NOMO-1 treated with dmso at 0.1 percent for 144 hours (cell line): ENCODE measurements at regions not wholly inside any gene's neighbourhood (a gene's known extent, or its start where the extent isn't known, plus 50 kb on each side); places are given as distances from the start of the nearest gene placed in this dataset.

ENCODE experiments used
- DNase-seq: peaks from one replicate; lab custom pipeline; 2025; ENCODE audit not compliant: unreplicated experiment; lab: John Stamatoyannopoulos, UW

- DNase-seq = peak; percentile 55
Observed at GRCh38 chr15:66832664-66833063, 130.6 kb downstream of the SMAD6 start.

- DNase-seq = no peak
Observed at GRCh38 chr15:66833371-66833770, 131.3 kb downstream of the SMAD6 start.

- no peak for DNase-seq
Observed at GRCh38 chr15:66833803-66834202, 131.8 kb downstream of the SMAD6 start.

DNA sequence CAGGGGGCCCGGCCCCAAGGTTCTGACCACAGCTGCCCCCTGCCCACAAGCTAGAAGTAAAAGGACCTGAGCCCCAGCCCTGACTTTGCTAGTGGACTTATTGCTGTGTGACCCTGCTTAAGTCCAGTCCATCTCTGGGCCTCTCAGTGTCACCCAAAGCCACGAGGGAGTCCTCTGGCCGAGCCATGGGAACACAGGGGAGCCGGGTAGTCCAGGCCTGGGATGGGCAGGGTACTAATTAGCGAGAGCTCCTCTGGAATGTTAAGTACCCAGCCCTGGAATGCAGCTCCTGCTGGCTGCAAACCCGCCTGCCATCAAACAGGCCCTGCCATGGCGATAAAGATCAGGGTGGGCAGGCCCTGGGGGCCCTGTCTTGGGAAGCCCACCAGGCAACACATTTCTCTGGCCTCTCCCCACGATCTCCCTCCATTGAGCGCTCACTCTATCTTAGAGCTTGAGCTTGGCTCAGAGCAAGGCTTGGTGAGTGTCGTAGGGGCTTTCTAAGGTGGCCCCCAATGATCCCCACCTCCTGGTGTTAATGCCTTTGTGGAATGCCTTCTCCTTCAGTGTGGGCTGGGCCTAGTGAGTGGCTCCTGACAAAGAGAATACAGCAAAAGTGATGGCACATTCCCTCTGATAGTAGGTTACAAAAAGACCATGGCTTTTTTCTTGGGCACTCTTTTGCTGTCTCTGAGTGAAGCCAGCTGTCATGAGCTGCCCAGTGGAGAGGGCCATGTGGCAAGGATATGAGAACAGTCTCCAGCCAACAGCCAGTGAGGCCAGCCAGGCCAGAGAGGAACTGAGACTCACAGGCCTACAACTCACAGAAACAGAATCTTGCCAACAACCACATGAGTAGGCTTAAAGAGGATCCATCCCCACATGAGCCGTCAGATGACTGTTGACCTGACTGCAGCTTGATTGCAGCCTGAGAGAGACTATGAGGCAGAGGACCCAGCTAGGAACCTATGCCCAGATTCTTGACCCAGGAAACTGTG, 133.1 kb downstream of the SMAD6 start:
- DNase-seq = peak; percentile 35

- DNase-seq = no peak
Observed at GRCh38 chr15:66836231-66837030, 134.4 kb downstream of the SMAD6 start.

DNA sequence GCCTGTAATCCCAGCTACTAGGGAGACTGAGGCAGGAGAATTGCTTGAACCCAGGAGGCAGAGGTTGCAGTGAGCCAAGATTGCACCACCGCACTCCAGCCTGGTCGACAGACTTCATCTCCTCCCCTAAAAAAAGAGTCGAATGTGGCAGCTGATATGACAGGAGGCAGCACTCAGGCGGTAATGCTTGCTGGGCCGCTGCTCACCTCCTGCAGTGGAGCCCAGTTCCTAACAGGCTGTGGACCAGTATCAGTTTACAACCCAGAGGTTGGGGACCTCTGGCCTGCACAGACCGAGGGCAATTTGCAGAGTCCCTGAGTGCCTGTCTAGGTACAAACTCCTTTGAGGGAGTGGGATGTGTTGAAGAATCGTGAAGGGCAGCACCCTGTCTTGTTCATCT, 136.2 kb downstream of the SMAD6 start:
- DNase-seq = no peak

DNA sequence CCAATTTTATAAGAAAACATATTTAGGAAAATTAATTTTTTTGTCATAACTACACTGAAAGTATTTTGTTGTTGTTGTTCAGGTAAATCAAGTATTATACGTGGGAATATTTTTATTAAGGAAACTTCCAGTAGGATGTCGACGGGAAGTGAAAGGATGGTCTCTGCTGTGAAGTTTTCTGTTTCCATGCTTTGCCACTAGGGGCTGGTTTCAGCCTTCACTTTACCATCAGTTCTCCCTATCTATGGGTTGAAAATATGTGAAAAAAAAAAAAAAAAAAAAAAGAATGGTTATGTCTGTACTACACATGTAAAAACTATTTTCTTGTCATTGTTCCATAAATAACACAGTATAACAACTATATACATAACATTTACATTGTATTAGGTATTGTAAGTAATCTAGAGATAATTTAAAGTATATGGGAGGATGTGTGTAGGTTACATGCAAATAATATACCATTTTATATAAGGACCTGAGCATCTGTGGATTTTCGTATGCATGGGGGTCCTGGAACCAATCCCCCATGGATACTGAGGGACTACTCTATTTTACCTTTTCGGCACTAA, 136.7 kb downstream of the SMAD6 start:
- no peak for DNase-seq

- no peak for DNase-seq
Observed at GRCh38 chr15:66839506-66840112, 137.6 kb downstream of the SMAD6 start.

DNA sequence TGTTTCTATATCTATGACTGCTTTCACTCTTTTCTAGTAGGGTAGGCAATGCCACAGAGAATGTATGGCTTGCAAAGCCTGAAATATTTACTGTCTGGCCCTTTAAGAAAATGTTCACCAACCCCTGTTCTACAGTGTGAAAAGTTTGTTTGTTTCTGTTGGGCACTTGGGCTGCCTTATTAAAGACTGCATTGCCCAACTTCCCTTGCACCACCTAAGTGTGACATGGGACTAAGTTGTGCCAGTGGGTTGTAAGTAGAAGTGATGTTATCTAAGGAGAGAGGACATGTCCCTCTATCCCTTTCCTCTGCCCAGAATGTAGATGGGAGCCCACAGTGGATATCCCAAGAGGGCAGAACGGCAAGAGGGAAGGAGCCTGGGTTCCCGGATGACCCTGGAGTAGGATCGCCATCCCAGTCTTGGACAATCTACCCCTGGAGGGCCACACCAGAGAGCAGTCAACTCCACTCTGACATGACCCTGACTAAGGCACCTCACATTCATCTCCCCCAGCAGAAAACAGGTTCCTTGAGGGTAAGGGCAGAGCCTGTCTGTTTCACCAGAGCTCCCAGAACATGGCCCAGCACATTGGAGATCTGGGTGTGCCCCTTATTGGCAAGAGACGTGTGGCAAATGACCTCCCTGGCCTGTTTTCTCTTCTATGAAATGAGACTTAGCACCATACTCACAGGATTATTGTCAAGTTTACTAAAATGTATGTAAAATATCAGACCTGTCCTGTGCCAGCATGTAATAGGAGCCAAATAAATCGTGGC, 138.8 kb downstream of the SMAD6 start:
- DNase-seq = peak; percentile 46

- no peak for DNase-seq
Observed at GRCh38 chr15:66841953-66842681, 140.1 kb downstream of the SMAD6 start.

DNA sequence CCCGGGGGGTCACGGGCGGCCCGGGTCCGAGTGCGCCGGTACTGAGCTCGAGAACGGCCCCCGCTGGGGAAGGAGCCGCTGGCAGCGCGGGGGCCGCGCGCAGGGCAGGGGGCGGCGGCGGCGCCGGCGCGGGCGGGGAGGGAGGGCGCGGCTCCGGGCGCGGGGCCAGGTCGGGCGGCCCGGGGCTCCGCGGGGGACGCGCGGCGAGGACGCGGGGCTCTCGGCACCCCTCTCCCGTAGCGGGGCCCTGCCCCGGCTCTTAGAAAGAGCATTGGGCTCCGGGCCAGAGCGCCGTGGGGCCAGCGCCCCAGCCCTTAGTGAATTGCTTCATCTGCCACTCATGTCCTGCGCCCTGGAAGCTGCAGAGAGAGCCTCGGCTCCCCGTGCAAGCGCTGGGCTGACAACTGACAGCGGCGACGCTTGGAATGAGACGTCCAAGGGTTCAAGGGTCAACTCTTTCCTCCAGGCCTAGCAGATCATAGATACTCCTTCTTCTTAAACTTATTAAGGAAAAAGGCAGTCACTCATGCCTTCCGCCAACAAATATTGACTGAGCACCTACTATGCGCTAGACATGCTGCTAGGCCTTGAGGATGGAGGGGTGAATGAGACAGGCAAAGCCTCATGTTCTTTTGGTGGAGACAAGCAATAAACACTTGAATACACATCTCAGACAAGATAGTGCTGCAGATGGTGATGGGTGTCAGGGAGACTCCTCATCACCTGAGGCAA, 140.8 kb downstream of the SMAD6 start:
- no peak for DNase-seq

DNA sequence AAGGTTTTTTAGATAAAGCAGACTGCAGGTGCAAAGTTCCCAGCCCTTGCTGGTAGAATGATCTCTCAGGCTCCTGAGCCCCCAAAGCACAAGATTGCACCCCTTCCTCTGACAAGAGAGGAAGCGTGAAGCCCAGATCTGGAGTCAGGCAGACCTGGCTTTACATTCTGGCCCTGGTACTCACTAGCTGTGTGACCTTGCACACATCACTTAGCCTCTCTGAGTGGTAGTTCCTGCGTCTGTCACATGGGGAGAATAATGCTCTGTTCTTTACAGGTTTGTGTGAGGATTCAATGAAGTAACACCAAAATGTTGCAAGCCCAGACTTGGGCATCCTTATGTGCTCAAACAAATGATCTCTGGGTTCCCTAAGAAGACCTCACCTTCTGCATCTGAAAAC, 141.5 kb downstream of the SMAD6 start:
- DNase-seq = no peak

DNA sequence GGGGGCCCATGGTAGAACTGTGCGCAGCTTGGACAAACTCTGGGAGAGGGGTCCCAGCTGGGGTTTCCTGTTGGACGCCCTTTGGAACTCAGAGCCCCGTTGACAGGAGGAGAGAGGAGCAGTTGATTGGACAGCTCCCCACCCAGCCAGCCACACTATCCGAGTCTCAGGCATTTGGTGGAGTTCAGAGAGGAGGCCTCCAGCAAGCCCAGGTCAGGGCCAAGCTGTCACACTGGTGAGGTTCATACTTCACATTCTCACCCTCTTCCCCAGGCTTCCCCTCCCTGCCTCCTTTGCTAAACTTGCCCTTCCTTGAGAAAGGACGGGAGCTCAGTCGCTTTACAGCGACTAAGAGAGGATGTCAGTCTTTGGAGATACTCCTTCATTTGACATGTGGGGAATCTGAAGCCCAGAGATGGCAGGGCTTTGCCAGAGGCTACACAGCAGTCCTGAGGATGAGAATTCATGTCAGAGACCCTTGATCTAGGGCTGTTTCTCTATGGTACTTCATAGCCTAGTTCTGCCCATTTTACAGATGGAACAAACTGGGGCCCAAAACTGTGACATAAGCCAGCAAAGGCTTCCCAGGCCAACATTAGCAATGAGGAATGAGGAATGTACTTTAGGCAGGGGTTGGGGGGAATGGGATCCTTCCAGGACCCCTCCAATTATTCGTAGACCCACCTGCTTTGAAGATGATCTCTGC, 142.2 kb downstream of the SMAD6 start:
- DNase-seq = no peak

GRCh38 chr15:66844747-66845145, 142.7 kb downstream of the SMAD6 start:
- DNase-seq = no peak

DNA sequence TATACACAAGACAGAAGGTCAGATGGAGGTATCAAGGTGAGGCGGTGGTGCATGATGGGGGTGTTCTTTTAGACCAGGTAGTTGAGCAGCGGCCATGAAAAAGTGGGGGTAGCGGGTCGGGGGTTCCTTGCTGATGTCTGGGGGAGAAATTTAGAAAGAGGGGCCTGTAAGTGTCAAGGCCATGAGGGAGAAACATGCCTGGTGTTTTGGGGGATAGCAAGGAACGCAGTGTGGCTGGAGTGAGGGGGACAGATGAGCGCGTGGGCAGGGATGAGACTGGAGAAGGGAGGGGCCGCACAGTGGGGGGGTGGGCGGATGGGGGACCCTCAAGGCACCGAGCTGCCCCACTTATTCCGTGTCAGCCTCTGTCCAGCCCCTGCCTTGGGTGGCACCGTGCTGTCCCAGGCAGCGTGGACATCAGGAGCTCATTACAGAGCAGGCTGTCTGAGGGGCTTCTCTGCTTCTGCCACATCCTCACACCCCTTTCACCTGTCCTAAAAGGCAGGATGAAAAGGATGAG, 143.3 kb downstream of the SMAD6 start:
- no peak for DNase-seq

GRCh38 chr15:66846031-66846430, 144.0 kb downstream of the SMAD6 start:
- no peak for DNase-seq

- no peak for DNase-seq
Observed at GRCh38 chr15:66846811-66847210, 144.8 kb downstream of the SMAD6 start.

GRCh38 chr15:66847565-66847991, 145.5 kb downstream of the SMAD6 start:
- no peak for DNase-seq
